ENCODE measurements at regions not wholly inside any gene's neighbourhood (a gene's known extent, or its start where the extent isn't known, plus 50 kb on each side); places are given as distances from the start of the nearest gene placed in this dataset.
"Not testable (repeated sequence)": the region's sequence is repeated elsewhere in the genome, so short reads cannot be mapped to it uniquely, and the experiment has no call there.

DNA sequence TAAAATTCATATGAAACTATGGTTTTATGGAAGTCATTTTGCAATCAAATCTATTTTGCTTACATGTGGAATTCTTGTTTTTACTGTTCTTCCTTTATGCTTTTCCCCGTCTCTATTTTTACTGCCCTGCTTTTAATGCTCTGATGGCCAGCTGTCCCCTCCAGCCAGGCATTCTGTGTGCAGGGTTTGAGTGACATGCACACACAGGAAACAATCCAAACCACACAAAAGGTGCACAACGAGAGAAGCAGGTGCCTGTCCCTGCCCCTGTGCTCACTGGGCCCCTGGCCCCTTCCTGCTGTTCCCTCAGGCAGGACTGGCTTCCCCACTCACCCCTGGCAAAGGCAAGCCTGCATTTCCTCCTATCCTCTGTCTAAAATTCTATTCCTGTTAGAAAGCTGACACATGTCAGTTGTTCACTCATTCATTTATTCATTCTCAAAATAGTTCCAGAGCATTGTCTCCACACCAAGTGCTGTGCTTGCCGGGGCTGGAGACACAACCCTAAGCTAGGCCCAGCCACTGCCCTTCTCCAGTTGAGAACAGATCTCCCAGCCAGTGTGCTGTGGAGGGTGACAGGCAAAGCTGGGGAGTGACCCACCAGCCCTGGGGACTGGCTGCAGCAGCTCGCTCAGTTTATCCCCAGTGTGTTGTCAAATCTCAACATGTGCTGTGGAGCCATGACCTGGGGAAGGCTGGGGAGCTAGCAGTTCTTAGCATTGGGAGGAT, 346.3 kb downstream of the FBXW7 start:
- peak; percentile 89 for DNase-seq

DNA sequence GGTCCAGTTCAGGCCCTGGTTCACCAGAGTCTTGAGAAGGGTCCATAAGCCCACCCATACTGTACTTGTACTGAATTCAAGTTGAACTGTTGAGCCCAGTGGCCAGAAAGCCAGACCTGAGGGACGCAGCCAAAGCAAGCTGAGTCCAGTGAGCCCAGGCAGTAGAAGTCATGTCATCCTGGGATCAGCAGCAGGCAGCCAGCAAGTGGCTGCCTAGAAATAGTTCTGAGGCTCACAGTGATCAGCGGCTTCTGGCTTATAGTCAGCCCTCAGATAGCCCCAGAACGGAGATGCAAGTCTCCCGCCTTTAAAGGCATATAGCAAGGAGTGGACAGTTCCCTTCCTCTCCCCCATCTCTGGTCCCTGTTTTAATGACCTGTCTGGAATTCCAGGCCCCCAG, 347.1 kb downstream of the FBXW7 start:
- DNase-seq: no peak

DNA sequence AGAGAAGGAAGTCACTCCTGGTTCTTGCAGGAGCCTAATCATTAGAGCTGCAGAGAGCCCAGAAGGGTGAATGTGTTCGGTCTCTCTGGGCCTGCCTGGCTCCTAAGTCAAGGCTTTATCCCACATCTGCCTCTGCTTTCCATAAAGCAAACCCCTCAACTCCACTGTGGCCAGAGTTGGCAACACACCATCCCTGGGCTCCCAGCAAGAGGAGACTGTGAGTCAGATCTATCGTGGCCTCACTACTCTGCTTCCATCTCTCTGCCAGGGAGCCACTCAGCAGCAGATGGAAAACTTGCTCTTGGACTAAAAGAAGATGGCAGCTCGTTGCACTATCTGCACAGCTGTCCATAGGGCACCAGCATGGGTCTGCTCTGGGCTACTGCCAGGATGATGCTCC, 348.2 kb downstream of the FBXW7 start:
- DNase-seq: no peak

DNA sequence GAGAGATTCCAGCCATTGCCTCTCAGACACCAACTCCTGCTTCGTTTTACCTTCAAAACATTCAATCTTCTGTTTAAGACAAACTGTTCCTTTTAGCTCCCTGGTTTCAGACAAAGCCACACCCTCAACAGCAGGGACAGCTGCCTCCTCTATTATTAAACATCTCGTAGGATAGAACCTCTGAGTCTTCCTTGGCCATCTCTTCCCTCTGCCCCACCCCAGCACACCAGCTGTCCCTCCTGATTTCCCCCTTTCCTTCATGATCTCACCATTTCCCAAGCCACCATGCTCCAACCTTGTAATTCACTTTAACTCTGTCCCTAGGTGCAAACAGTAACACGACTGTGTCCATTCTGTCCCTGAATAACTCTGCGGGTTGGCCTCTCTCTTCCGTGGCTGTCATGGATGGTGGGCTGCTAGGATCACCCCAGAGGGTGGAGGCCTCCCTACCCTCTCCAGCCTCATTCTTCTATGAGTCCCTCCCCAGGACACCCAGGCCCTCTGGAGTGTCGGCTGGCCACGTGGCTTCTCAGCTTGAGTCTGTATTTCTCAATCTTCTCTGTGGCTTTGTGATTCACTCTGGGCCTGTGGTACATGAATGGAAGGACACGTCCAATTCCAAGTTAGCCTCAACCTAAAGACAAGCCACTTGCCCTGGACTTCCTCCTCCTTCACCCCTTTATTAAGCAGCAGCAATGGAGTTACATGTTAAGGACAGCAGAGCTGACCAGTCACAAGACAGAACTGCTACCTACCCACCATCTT, 349.9 kb downstream of the FBXW7 start:
- DNase-seq: no peak

DNA sequence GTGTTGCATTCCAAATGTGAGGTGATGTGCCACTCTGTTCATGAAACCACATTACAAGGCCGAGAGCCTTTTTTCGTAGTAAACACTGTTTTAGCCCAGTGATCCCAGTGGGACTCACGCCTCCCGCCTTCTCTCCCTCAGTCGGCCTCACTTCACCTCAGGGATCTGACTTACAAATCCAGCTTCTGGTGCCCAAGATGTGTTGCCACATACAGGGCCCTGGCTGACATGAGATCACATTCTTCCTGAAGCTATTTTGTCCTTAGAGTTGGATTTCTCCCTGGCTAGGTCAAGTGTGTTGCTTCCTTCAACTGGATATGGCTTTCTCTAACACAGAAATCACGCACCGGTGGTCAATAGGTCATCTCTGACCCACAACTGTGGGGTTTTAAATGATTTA, 354.7 kb downstream of the FBXW7 start:
- no peak for DNase-seq

DNA sequence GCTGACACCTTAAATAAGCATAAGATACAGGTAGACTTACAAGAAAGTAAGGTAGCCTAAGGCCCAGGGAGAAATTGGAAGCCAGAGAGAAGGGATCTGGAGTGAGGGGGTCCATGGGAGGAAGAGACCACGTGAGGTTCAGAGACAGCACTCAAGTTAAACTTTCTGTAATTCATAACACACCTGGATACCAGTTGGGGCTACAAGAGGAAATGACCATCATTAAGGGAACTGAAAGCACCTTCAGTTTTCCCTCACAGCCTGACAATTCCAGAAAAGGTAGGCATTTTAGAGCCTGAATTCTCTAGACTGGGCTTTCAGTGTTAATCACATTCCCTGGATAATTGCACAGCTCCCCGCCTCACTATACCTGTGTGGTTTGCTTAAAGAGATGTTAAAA, 355.5 kb downstream of the FBXW7 start:
- DNase-seq: no peak

DNA sequence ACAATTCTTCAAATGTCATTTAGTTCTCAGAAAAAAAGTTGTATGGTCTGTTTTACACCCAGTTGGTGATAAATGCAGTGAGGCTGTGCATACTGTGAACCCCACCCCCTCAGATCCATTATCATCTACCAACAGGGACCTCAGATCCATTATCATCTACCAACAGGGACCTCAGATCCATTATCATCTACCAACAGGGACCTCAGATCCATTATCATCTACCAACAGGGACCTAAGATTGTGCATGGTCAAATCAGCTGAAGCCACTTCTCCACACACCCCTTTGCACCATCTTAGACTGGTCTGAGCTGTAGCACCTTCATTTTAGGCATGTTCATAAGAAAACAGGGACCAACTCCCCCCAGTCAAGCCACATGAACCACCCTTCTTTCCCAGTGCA, 358.4 kb downstream of the FBXW7 start:
- not testable (repeated sequence) for DNase-seq

DNA sequence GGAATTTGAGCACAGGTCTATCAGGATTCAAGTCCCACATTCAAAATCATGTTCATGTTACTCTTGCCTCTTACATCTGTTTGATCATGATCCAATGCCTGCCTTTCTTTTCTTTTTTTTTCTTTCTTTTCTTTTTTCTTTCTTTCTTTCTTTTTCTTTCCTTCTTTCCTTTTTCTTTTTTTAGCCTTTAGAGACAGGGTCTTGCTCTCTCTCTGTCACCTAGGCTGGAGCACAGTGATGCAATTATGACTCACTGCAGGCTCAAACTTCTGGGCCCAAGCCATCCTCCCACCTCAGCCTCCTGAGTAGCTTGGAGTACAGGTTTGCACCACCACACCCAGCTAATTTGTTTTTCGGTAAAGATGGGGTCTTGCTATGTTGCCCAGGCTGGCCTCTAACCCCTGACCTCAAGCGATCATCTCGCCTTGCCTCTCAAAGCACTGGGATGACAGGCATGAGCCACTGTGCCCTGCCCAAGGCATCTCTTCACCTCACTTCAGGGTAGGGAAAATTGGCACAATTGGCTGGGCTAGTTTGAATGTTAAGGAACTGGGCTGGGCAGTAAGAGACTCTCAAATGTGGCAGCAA, 359.2 kb downstream of the FBXW7 start:
- DNase-seq: no peak

DNA sequence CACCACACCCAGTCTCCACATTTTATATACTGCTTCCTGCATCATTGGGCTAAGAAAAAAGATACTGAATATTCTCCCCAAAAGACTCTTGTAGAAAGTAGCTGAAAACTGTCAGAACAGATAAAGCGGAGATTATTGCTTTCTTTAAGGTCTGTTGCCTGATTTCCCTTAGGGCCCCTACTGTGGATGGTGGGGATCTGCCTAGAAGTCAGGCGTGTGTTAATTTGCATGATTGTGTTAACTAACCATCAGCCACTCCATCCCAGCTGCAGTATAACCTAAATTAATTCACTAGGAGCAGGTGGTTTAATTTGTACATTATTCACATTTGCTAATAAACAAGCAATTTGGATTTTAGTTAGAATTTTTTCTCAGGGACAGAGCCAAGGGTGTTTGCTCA, 360.3 kb downstream of the FBXW7 start:
- DNase-seq: no peak

DNA sequence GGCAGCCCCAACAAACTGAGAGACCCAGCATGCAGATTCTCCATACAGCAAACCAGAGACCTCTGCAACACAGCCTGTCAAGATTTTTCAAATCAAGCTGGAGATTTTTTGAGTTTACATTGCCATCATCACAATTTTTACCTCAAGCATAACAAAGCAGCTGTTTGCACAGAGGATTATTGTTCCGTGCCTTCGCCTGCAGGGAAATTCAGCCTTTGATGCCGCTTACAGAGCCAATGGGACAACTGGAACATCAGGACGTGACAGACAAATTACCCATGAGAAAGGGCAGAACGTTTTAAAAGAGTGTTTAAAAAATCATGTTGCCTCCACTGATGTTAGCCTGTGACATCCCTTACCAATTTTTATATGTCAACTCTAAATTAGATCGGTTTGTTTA, 363.7 kb downstream of the FBXW7 start:
- no peak for DNase-seq

DNA sequence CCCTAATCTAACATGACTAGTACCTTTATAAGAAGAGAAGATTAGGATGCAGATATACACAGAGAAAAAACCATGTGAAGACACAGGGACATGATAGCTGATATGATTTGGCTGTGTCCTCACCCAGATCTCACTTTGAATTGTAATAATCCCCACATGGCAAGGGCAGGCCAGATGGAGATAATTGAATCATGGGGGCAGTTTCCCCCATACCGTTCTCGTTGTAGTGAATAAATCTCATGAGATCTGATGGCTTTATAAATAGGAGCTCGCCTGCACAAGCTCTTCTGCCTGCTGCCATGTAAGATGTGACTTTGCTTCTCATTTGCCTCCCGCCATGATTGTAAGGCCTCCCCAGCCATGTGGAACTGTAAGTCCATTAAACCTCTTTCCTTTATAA, 364.3 kb downstream of the FBXW7 start:
- no peak for DNase-seq

DNA sequence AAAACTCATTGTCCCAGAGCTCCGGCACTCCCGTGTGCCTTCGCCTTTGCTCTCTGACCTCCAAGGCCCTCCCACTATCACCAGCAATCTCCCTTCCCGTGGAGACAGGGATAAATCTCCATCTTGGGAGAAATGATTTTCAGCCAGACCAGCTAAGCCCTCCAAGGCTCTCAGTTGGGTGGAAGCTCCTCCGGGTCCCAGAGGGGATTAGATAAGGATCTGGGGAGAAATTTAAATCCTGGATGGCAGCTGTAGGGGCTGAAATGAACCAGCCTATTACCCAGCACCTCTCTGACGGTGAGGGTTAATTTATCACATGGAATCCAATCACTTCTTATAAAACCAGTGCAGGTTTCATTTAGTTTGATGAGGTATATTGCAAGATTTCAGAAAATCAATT, 366.2 kb downstream of the FBXW7 start:
- no peak for DNase-seq

DNA sequence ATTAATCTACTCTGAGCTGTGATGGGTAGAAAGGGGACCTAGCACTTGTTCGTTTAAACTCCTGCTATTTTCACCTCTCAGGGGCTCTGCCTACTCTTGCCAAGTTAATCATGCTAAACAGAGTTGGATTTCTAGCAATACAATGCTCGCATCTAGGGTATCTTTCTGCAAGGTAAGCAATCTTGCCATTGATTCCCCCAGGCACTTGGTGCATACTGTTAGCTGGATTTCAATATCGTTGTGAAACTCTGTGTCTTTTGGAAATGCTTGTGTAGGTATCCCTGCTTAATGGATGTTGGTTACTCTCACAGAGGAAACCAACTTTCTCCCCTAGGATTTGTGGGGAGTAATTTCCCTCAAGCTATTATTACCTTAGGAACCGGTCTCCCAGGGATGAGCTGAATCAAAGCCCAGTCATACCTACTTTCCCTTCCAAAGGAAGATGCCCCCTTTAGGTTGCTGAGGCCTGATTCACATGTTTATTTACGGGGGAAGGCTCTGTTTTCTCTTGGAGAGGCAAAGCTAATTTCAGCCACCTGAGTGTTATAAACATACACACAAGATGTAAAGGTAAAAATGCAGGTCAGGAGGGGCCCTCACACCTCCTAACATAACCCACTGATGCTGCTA, 366.8 kb downstream of the FBXW7 start:
- no peak for DNase-seq

DNA sequence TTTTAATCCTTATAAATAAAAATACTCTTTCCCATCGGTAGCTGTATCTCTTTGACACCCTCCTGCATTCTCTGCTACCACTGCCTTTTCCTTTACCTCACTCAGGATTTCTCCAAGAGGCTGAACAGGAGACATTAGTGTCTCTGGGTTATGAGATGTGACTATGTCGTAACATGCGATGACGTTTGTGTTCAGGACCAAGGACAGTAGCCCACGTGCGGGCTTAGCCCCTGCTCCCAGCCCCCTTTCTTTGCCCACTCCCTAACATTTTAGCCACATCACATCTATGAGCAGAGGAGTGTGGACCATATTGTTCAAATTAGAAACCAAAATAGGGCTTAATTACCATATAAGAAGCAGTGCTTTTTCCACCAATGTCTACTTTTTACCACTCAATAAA, 369.3 kb downstream of the FBXW7 start:
- no peak for DNase-seq

DNA sequence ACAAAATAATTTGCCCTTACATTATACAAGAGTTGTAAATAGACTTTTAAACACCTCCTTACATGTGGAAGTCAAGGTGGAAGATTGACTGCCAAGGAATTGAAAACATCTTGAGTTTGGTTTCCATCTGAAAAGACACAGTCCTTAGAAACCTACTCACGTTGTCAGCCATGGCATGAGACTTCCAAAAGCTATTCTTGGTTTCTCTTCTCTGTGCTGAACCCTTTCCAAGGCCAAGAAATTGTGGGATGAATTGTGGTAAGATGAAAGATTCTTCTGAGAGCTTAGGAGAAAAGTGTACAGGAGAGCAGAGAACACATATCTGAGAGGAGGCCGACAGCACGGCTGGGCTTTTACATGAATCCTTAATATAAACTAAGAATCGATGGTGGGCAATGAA, 370.0 kb downstream of the FBXW7 start:
- DNase-seq: no peak

DNA sequence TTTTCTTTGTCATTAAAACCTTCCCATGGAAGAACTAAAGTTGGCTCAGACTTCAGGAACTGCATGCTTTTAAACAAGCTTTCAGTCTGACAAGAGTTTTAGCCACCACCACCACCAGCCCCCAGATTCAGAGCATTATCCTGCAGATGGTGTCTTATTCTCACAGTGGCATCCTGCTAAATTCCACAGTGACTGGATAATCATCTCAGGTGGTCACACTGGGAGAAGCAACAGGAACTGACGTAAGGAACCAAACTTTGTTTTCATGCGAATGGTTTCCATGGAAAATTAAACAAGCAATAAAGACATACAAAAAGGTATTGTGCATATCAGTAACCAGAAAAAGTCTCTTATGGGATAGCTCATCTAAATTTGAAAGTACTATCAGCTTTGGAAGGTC, 370.7 kb downstream of the FBXW7 start:
- DNase-seq: no peak

DNA sequence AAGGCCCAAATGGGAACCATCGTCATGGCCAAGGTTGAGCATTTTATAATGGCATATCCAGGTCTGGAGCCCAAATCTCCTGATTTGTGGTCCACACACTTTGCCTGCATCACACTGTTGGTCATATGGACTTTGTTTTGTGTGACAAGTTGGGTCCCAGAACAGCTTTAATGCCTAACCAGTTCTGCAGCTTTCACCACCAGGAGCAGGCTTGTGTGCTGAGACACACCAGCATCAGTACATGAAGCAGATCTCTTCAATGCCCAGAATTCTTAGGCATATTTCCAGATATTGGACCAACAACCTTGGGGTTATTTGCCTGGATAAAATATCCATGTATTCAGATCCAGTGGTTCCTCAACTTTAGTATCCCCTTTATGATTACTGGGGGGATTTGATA, 371.3 kb downstream of the FBXW7 start:
- no peak for DNase-seq

DNA sequence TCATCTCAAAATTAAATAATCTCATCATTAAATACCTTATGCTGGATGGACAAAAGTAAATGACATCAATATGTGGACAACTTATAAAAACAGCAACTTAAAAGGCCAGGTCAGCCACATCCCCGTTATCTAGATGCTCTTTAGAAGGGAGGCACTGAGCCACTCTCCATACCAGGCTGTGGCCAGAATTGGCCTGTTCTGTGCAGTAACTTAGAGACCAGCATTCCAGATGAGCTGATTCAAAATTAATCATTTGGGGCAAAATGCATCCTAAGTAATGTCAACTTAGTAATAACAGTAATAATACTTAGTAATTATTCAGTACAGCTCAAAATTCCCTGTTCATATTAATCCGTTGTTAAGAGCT, 373.6 kb downstream of the FBXW7 start:
- DNase-seq: no peak

DNA sequence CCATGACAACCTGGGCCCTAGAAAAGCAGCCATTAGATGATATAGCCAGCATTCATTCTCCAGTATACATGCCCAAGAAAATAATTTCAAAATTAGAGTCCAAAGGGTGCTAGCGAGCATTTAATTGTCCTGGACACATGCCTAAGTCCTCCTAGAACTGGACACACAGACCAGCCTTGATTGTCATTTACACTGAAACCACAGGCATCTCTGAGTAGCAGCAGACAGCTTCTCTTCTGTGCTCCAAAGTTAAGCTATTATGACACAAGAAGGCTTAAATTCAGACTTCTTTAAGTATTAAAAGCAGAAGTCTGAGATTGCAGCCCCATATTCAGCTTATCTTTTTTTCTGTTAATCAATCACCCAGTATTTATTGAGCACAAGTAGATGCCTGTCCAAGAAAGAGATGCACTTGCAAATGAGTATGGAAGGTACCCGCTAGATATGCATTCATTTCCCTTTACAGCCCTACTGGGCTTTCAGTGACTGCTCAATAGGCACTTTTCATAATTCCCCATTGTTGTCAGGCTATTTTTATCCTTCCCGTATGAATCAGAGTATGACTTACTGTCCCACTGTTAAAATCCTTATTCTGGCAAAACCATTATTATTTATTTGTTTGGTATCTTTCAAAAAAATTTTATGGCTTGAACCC, 374.1 kb downstream of the FBXW7 start:
- DNase-seq: no peak

DNA sequence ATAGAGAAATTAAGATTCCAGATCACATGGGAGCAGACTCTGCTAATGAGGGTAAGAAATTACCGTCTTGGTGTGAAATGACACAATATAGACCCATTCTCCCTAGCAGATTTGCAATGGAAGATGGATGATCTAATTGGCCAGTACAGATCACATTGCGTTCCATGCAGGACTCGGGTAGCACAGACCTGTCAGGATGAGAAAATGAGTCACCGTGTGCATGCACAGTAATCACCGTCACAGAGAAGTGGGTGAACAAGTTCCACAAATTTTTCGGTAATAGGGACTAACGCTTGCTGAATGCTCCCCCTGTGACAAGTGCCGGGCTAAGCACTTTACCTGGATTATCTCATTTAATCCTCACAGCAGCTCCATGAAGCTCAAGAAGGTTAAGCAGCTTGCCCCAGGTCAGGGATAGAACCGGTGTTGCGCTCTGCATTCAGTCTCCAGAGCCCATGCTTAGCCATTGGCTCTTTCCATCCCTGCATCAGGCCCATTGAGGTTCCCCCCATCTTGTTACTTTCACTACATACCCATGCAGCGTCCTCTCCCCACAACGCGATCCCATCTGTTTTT, 375.6 kb downstream of the FBXW7 start:
- no peak for DNase-seq

DNA sequence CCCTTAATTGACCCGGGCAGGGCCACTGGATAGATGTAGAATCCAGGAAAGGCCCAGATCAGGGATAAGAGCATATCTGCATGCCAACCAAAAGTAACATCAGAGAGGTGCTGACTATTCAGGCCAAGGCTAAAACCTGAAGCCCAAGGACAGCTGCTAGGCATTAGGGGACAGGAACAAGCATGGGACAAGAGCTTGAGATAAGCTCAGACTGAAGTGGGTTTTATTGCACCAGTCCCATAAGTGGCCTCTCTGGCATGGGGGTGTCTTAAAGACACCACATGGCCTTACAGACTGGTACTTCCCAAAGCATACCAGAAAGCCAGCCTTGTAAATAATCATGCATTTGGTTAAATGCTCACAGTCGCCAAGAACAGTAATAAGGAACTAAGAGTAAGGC, 376.1 kb downstream of the FBXW7 start:
- DNase-seq: no peak

DNA sequence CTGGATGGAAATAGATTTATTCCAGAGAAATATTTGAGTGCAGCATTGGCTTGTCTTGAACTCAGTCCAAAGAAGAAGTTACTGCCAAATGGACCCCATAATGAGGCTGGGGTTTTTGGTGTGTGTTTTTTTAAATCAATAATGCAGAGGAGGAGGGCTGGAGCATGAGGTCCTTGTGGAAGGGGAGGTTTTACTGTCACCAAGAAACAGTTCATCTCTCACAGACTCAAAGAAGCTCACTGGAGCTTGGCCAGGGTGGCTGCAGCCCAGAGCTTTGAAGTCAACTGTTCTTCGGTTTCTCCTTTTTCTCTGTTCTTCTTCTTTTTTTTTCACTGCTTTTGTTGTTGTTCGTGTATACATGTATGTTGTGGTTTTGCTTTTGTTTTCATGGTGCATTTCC, 377.7 kb downstream of the FBXW7 start:
- no peak for DNase-seq

DNA sequence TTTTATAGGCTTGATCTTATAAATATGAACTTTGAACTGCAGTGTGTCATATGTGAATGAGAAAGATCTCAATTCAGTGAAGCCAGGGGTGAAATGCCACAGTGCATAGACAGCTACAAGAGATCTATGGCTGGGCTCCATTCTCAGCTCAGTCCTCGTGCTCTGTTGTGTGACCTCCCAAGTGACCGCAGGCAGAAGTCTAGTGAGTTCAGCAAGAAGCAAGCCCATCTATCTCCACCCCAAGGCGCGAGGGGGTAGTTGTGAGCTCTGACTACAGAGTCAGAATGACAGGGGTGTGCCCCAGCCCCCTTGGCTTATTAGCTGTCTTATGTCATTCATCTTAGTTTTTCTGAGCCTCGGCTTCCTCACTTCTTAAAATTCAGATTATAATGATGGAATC, 378.3 kb downstream of the FBXW7 start:
- no peak for DNase-seq
